ENCODE measurements at regions not wholly inside any gene's neighbourhood (a gene's known extent, or its start where the extent isn't known, plus 50 kb on each side); places are given as distances from the start of the nearest gene placed in this dataset.
"Not testable (repeated sequence)": the region's sequence is repeated elsewhere in the genome, so short reads cannot be mapped to it uniquely, and the experiment has no call there.

- no peak for DNase-seq (ENCODE audit: low read depth in 2 of 2)
Observed at GRCh38 chr10:30560326-30560725, 69.2 kb downstream of the LYZL2 start.

GRCh38 chr10:30559180-30559579 lies 70.4 kb downstream of the LYZL2 start:
- no peak for DNase-seq (ENCODE audit: low read depth in 2 of 2)

- DNase-seq (ENCODE audit: low read depth in 2 of 2) = no peak
Observed at GRCh38 chr10:30558411-30558810, 71.1 kb downstream of the LYZL2 start.

GRCh38 chr10:30557884-30558283 lies 71.7 kb downstream of the LYZL2 start:
- no peak for DNase-seq (ENCODE audit: low read depth in 2 of 2)

GRCh38 chr10:30556189-30556588 lies 73.4 kb downstream of the LYZL2 start:
- no peak for DNase-seq (ENCODE audit: low read depth in 2 of 2)

GRCh38 chr10:30555465-30555864 lies 74.1 kb downstream of the LYZL2 start:
- no peak for DNase-seq (ENCODE audit: low read depth in 2 of 2)

- no peak for DNase-seq (ENCODE audit: low read depth in 2 of 2)
Observed at GRCh38 chr10:30554440-30554825, 75.1 kb downstream of the LYZL2 start.

- DNase-seq (ENCODE audit: low read depth in 2 of 2) = no peak
Observed at GRCh38 chr10:30553626-30554439, 75.7 kb downstream of the LYZL2 start.

GRCh38 chr10:30553018-30553625 lies 76.4 kb downstream of the LYZL2 start:
- no peak for DNase-seq (ENCODE audit: low read depth in 2 of 2)

- DNase-seq (ENCODE audit: low read depth in 2 of 2) = no peak
Observed at GRCh38 chr10:30550967-30551815, 78.4 kb downstream of the LYZL2 start.

GRCh38 chr10:30549134-30549687 lies 80.3 kb downstream of the LYZL2 start:
- DNase-seq (ENCODE audit: low read depth in 2 of 2) = not testable (repeated sequence)

- no peak for DNase-seq (ENCODE audit: low read depth in 2 of 2)
Observed at GRCh38 chr10:30546511-30546910, 83.0 kb downstream of the LYZL2 start.

- DNase-seq (ENCODE audit: low read depth in 2 of 2) = no peak
Observed at GRCh38 chr10:30542895-30543288, 86.7 kb downstream of the LYZL2 start.

- no peak for DNase-seq (ENCODE audit: low read depth in 2 of 2)
Observed at GRCh38 chr10:30542001-30542894, 87.3 kb downstream of the LYZL2 start.

GRCh38 chr10:30540276-30540675 lies 89.3 kb downstream of the LYZL2 start:
- no peak for DNase-seq (ENCODE audit: low read depth in 2 of 2)

- no peak for DNase-seq (ENCODE audit: low read depth in 2 of 2)
Observed at GRCh38 chr10:30538086-30538485, 91.5 kb downstream of the LYZL2 start.

- DNase-seq (ENCODE audit: low read depth in 2 of 2) = no peak
Observed at GRCh38 chr10:30537586-30537985, 92.0 kb downstream of the LYZL2 start.

- not testable (repeated sequence) for DNase-seq (ENCODE audit: low read depth in 2 of 2)
Observed at GRCh38 chr10:30537158-30537557, 92.4 kb downstream of the LYZL2 start.

- DNase-seq (ENCODE audit: low read depth in 2 of 2) = no peak
Observed at GRCh38 chr10:30536578-30536977, 93.0 kb downstream of the LYZL2 start.

GRCh38 chr10:30535677-30536076 lies 93.9 kb downstream of the LYZL2 start:
- DNase-seq (ENCODE audit: low read depth in 2 of 2) = no peak

GRCh38 chr10:30534465-30535144 lies 94.9 kb downstream of the LYZL2 start:
- peak; percentile 34 to 38 for DNase-seq (ENCODE audit: low read depth in 2 of 2)
